NCI-H82 (cell line): ENCODE measurements at regions not wholly inside any gene's neighbourhood (a gene's known extent, or its start where the extent isn't known, plus 50 kb on each side); places are given as distances from the start of the nearest gene placed in this dataset.

Experiments used
- DNase-seq: peaks from one replicate; lab custom pipeline; 2025; lab: John Stamatoyannopoulos, UW

DNA sequence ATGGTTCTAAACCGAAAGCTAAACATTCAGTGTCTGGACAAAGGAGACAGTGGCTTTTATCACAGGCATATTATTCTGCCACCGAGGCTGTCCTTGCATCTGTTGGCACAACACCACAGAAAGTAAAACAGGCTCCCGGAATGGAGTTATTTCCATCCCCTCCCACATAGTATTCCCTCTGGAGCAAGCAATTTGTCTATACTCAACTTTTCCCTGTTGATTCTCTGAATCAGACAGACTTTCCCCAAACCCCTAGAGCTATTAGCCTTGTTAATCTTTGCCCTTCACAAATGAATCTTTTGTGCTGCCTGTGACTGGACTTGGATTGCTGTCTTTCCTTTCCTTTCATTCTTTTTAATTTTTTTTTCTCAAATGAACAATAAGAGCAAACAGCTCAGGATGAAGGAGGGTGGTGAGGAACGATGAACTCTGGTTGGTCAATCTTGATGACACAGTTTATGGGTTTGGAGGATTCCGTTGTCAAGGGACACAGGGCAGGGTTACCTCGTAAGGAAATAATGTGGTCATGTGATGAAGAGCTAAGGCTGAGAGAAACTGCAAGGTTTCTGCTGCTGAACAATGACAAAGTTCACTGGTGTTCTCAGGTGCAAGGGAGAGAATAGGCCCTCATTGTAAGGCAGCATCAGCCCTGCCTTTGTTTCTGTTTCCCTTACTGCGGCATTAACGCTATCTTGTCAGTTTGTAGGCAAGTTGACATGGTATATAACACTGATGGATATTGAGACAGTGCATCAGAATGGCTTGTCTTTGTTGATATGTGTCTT is 275.0 kb upstream of the BMP2 start:
- DNase-seq = no peak

DNA sequence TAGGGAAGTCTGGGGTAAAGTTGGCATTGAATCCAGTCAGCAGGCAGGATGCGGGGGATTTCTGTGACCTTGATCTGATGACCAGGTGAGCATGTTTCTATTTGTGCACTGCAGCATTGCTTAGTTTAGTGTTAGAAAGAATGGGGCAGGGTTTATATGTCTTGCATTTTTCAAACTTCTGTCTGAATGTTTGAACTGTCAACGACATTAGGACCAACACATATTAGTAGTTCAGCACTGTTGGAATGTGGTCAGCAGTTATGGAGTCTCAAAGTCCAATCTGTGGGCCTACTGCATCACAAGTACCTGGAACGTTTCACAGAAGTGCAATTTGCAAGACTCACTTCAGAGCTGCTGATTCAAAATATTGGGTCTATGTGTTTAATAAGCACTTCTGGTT is 276.6 kb upstream of the BMP2 start:
- DNase-seq = no peak

DNA sequence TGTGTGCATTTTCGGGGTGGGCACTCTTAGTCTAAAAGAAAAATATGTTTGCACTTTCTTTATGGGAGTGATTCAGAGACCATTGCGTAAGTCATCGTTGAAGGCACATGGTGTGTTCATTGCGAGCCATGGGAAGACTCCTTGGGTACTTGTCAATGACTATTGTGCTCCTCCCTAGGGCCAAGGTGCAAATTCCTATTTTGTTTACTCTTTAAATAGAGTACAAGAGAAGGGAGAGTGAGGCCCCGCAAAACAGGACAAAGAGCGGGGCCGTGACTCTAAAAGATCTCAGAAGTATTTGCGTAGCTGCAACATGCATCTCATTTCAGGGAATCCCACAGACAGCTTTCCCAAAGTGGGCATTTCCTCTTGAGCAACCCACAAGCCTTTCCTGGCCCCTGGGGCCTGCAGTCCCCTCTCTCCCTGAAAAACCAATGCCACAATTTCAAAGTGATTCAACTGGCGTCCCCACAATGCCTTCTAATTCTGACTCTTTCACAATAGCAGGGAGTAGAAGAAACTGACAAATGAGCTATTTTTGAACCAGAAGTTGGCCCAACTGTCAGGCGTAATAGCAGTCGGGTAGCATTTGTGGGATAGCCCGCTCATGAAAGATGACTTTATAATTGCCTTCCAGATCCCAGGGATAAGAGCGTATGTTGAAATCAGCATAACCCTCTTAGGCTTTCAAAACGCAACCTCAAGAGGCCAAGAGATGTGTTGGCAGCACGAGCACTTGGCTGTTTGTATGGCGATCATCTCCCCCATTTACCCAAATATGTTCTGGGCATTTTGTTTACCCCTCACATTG is 277.9 kb upstream of the BMP2 start:
- DNase-seq = no peak

DNA sequence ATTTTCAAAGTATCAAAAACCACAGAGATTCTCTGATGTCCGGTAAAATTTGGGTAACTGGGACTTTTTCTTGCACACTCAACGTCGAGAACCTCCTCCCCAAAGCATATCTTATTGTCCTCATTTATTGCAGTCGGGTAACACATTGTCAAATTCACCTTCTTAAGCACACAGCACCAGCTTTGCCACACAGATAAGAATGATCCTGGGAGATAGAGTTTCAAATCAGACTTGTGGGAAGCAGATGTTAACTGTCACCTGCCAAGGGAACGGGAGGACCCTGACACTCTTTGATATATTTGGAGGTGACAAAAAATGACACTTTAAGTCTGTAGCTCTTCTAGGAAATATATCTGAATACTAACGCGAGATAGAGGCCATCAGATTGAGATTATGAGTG is 282.1 kb upstream of the BMP2 start:
- peak; percentile 33 for DNase-seq

DNA sequence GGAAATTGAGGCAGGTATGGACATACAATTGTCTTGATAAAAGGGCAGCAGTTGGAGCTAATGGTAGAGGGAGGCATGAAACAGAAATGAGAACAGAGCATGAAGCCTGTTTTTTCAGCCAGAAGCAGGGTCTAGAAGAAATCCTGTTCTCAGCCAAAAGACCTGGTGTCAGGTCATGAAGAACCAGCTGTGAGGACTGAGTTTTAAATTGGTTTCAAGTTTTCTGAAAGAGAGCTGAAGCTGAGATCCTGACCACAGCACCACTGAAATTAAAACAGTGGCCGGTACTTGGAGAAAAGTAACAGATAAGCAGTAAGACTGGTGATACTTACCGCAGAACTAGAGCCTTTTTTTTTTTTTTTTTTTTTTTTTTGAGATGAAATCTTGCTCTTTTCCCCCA is 283.8 kb upstream of the BMP2 start:
- DNase-seq = no peak

DNA sequence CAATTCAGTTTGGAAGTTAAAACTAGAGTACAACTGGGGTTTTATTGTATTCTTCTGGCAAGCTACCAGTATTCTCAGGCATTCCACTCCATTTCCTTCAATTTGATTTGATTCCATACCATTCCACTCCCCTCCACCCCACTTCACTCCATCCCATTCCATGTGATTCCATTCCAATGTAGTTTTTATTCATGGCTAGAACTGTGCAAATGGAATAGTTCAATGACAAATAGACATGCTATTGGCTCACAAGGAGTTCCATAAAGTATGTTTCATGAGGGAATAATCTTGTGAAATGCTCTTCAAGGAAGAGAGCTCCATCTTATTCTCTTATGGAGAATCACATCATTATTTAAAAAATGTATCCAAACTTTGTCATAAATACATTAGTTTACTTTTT is 285.0 kb upstream of the BMP2 start:
- DNase-seq = no peak

DNA sequence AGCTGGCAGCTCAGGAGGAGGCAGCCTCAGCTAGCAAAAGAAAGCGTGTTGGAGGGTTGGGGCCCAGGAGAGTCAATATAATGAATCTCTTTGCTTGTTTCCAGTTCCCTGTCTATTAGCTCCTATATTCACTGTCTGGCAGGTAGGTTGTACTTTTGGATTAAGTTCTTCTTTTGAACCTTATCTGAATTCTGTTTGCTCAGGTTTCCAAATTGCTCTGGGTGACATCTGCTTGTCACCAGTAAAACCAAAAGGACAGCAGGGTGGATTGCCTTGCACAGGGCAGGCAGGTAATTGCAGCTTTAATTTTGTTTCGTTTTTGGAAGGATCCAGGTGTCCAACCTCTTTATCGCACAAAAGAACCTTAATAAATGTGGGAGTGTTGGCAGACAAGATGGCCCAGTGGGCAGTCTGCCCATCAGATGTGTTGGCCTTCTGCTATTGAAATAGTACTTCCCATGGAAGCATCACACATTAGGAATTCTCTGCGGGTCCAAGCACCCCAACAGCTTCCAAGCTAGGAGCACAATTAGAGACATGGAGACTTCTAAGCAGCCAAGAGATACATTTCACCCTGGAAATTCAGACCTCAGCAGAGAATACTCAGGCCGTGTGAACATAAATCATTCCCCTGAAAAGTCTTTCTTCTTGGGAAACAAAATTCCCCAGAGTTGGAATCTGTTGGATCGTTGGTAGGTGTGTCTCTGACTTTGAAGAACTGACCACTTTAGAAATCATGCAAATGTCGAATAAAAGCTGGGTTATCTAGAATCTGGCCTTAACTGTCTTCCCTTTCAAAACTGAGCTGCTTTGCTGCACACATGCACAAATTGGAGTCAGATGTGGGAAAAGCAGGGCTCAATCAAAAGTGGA is 286.9 kb upstream of the BMP2 start:
- DNase-seq = no peak

DNA sequence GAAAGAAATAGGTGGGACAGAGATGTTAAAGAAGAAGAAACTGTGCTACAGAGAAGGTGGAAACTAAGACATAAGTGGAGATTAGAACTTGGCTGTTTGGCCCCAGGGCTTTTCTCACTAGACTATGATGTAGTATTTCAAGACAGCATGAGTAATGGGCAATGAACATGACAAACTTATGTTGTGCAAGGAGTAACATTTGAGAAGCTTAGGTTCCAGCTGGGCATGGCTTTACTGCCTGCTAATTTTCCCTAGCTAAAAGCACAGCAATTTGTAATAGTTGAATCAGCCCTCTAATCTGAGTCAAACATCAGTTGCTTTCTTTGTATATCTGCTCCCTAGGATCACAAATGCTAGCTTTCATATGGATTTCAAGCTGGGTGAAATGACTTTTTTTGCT is 294.3 kb upstream of the BMP2 start:
- no peak for DNase-seq

DNA sequence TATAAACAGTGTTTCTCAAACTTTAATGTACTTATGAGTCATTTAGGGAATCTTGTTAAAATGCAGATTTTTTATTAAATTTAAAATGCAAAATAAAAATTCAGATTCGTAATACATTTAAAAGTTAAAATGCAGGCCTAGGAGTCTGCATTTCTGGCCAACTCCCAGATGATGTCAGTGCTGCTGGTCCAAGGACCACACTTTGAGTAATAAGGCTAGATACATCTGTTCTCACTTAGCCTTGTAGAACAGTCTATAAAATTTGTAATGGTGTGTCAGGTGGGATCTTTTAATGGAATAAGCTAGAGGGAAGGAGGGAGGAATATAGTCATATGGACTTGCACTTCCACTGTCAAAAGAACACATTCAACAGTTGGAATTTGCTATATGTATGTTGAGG is 295.6 kb upstream of the BMP2 start:
- no peak for DNase-seq

DNA sequence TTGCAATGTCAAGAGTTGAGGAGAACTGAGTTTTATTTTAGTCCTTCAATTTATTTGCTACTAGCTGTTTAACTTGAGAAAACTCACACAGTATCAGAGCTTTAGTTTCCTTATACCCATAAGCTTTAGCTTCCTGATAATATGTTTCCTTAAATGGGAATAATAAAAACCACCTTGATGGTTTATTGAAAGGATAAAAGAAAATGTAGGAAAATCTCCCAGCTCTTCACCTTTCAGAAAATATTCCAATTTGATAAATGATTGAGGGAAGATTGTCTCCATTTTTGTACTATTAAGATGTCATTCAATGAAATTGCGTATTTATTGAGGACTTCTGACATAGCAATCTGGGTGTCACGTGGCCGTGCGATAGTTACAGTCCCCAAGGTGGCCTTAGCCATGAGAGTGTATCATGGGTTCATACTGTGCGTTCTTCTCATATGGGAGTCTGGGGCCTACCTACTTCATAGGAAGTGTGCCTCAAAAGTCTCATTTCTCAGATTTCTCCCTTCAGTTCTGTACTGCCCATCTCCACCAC is 296.3 kb upstream of the BMP2 start:
- DNase-seq = no peak

DNA sequence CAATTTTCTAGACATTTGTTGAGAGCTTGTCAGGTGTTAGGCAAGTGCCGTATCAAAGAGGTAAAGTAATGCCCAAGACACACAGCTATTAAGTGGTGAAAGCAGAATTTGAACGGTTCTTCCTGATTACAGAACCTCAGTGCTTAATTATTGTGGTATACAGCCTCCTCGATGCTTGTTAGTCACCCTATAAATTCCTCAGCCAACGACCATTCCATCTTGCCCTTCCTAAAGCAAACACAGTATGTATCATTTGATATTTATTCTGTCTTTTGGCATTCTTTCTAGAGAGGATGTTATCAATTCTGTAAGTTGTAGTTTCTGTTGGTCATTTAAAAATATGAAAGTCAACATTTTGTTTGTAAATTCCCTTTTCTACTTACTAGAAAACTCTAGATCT is 297.8 kb upstream of the BMP2 start:
- DNase-seq = no peak

DNA sequence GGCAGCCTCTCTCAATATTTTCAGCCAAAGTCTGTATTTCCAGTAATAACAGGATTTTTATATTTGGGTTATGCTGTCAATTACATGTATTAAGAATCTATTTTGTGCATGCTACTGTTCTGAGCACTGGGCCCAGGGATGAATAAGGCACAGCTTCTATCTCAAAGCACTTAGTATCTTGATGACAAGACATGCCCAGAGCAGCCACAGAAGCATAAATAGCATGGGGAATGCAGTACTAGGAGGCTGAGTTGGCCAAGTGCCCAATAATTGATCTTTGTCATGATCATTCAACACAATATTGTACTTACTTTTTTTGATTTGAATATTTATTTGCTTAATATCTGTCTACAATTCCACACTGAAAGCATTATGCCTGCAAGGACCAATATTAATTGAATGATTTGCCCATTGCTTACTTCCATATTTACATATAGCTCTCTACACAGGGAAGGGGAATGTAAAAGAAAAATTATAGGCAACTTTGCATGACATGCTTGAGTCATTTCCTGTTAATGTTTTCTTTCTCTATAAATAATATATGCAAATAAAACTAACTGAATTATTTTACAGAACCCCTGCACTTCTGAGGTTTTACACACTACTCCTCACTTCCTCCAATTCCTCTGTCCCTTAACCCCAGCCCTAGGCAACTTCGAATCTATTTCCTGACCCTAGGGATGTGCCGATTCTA is 298.9 kb upstream of the BMP2 start:
- DNase-seq = no peak

DNA sequence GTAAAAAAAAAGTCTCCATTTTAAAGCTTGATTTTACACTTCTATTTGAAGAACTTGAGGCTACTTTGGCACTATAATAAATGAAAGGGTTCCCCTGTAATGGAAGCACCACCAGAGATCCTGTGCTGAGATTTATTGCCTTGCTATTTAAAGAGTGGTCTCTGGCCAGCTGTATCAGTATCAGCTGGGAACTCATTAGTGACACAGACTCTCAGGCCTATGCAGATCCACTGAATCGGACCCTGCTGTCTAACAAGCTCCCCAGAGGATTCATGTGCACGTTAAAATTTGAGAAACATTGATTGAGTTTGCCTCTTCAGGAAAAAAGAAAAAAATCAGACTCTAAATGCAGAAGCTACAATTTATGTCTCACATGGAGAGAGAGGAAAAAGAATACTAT is 299.9 kb upstream of the BMP2 start:
- no peak for DNase-seq

DNA sequence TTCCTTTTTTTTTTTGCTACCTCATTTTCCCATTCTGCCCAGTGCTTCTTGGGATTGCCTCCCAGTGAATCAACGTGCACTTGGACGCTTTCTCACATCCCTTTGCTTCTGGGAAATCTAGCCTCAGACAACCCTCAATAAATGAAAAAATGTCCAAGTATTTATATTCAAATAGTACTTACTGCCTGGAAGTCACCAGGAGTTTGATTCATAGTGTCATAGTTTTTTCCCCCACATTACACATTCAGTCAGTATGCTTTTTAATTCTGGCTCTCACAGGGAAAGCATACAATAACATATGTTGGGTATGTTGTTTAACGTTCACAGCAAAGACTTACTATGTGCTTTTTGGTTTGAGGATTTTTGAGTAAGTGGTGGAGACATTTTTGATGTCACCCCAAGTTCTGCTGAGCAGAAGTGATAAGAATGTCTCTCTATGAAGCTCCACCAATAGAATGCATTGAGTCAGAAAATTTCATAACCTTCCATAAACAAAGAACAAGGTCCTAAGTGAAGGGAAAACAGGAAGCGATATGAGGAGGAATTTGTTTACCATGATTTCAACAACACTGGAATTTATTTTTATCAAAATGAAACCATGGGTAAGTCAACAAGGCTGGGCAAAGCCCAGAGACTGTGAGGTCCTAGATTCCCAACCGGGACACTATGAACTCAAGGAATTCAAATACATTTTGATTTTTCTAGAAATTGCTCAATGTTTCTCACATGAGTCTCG is 301.2 kb upstream of the BMP2 start:
- no peak for DNase-seq

DNA sequence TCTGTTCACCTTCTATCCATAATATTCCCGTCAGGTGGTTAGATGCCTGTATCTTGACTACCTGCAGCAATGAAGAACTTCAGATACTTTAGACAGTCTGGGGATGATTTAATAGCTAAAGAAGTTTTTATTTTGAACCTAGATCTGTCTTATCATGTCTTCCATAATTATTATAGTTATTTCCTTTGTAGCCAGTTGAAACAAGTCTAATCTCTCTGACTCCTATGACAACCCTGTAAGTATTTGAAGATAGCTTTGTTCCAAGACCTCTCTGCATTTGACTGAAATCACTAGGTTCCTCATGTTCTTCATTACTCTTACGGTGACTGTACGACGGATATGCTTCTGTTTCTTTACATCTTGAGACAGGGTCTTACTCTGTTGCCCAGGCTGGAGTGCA is 316.6 kb upstream of the BMP2 start:
- no peak for DNase-seq

DNA sequence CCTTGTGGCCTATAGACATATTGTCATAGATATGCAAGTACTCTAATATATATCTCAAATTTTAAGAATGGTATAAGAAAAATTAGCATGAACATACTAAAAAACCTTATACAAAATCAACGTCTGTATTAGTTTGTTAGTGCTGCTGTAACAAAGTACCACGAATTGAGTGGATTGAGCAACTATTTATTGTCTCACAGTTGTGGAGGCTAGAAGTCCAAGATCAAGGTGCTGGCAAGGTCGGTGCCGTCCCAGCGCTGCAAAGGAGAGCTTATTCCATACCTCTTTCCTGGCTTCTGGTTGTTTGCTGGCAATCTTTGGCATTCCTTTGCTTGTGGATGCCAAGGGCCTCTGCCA is 317.6 kb upstream of the FERMT1 start:
- no peak for DNase-seq

DNA sequence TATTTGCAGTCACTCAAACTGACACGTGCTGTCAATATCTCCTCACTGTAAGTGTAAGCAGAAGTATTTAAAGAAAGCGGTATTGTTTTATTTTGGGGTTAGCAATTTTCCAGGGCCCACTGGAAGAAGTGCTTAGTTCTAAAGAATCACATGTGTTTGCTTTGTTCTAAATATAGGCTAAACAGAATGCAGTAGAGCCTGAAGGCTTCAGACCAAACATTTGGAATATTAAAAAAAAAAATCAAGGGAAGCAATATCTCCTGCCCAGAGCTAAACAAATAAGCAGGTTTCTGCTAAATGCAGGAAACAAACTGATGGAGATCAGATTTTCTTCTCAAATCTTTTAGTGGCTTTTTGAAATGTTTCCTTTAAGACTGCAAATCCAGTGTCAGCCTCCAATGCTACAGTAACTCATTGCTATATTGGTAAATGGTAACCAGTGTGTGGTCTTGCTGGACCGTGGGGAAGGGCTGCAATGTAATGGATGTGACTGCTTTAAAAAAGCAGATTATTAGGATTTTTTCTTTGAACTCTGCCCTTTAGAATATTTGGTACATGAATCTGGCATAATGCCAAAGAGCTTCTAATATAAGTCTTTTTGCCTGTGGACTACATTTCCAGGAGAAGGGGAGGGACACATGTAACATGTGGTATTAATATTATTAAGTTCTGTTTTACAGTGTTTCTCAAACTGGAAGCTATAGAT is 317.1 kb upstream of the FERMT1 start:
- DNase-seq = no peak

DNA sequence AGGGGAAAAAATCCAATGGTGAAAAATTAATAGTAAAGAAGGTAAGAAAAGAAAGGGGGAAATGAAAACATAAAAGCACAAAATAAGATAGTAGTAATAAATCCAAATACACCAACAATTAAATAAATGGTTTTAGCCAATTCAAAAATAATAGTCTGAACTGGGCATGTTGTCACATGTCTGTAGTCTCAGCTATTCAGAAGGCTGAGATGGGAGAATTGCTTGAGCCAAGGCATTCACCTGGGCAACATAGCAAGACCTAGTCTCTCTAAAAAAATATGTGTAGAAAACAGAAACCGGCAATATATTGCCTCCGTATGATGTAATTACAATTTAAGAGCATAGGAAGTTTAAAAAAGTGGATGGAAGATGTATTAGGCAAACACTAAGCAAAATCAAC is 311.3 kb upstream of the FERMT1 start:
- DNase-seq = no peak

DNA sequence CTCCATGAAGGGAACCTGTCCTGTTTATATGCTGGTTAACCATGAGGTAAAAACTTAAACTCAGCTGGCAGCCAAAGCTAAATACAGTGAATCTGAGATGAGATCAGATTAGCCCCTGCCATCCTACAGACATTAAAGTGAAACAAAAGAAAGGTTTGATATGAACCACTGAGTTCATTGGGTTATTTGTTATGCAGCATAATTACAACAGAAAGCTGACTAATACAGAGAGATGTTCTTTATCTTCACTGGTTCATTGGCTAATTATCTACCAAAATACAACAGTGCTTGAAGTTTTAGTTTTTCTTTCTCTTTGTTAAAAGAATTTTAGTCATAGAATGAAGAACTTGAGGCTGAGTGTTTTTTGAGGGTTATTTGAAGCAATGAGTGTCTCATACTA is 307.6 kb upstream of the FERMT1 start:
- no peak for DNase-seq

DNA sequence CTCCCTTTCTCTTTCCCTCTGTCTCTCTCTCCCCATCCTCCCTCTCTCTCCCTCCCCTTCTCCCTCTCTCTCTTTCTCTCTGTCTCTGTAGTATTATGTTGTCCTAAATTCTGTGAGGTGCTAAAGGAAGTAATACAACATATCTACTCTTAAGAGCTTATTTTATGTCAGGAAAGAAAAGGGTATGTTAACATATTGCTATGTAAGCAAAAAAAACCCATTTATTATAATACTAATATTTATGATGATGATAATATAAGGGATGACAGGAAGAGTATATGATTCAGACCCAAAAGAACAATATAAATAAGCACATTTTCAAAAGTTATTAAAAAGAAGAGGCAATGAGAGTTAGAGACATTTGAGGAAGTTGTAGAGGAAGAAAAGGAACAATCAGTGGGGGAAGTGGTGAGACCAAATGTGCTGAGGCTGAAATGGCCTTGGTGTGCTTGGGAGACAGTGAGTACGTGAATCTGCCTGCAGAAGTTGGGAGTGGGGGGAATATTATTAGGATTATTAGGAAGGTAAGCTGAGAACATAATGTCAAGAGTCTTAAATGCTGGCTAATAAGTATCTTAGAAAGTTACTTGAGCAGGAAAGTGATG is 303.6 kb upstream of the FERMT1 start:
- no peak for DNase-seq
